Large intestine (tissue), 3 donors: ENCODE measurements at regions not wholly inside any gene's neighbourhood (a gene's known extent, or its start where the extent isn't known, plus 50 kb on each side); places are given as distances from the start of the nearest gene placed in this dataset.
"Not testable (repeated sequence)": the region's sequence is repeated elsewhere in the genome, so short reads cannot be mapped to it uniquely, and the experiment has no call there.

ENCODE experiments used
- DNase-seq, 2 donors: peaks; one replicate each; pipeline versions ENCODE4 v3.0.0 to v3.0.0-alpha.2; 2013
- H3K27ac ChIP-seq: one replicate; pipeline ENCODE4 v1.5.1; 2013; ENCODE audit warnings: low read length
- H3K27me3 ChIP-seq: 2 replicates; pipeline ENCODE4 v1.6.1; 2013; ENCODE audit warnings: low read length; ENCODE audit not compliant: control insufficient read depth, insufficient read depth
- H3K36me3 ChIP-seq: 2 replicates; pipeline ENCODE4 v1.6.1; 2013; ENCODE audit warnings: low read length; ENCODE audit not compliant: control insufficient read depth, insufficient read depth
- H3K4me1 ChIP-seq: one replicate; pipeline ENCODE4 v1.6.1; 2013; ENCODE audit warnings: low read length; ENCODE audit not compliant: control insufficient read depth, insufficient read depth
- H3K4me3 ChIP-seq: one replicate; pipeline ENCODE4 v1.5.1; 2013; ENCODE audit warnings: low read length
- H3K9me3 ChIP-seq: one replicate; pipeline ENCODE4 v1.6.1; 2013; ENCODE audit warnings: mild to moderate bottlenecking, low read depth, low read length, moderate library complexity; ENCODE audit not compliant: control insufficient read depth
- WGBS: methylation state at CpG from one replicate; pipeline ENCODE4 v1.1.5; 2013; ENCODE audit warnings: low lambda C conversion rate; ENCODE audit not compliant: insufficient coverage; 5-methylcytosine and 5-hydroxymethylcytosine counted together

GRCh38 chr10:129055986-129056385 lies 411.1 kb upstream of the MGMT start:
- Histone ChIP-seq H3K4me3 (no peak overlapping the region), H3K4me1 (no peaks in the 10 kb centered on the region), H3K9me3 (no peaks in the 10 kb centered on the region), H3K36me3 (no peaks in the 10 kb centered on the region), H3K27me3 (no peaks in the 10 kb centered on the region), H3K27ac (no peak overlapping the region)
- no peak for DNase-seq
- 80% methylated on average over 1 of the region's 17 CpGs for WGBS

GRCh38 chr10:129056734-129057689 lies 410.0 kb upstream of the MGMT start:
- H3K27ac ChIP-seq: no peak overlapping the region
- H3K4me1 ChIP-seq: no peaks in the 10 kb centered on the region
- no peak for DNase-seq
- H3K36me3 ChIP-seq: no peaks in the 10 kb centered on the region
- H3K9me3 ChIP-seq: no peaks in the 10 kb centered on the region
- WGBS: no CpG with 5 or more reads among the region's 25 CpGs
- no peak overlapping the region for H3K4me3 ChIP-seq
- H3K27me3 ChIP-seq: no peaks in the 10 kb centered on the region

- WGBS: no CpG with 5 or more reads among the region's 15 CpGs
- H3K9me3 ChIP-seq: no peaks in the 10 kb centered on the region
- no peak for DNase-seq
- no peak overlapping the region for H3K4me3 ChIP-seq
- no peaks in the 10 kb centered on the region for H3K27me3 ChIP-seq
- H3K36me3 ChIP-seq: no peaks in the 10 kb centered on the region
- H3K4me1 ChIP-seq: no peaks in the 10 kb centered on the region
- no peak overlapping the region for H3K27ac ChIP-seq
Measured at GRCh38 chr10:129057856-129058663, 409.0 kb upstream of the MGMT start.

- no peaks in the 10 kb centered on the region for H3K27me3 ChIP-seq
- no peaks in the 10 kb centered on the region for H3K9me3 ChIP-seq
- no peaks in the 10 kb centered on the region for H3K4me1 ChIP-seq
- H3K4me3 ChIP-seq: no peak overlapping the region
- DNase-seq: no peak
- H3K27ac ChIP-seq: no peak overlapping the region
- no peaks in the 10 kb centered on the region for H3K36me3 ChIP-seq
- no CpG with 5 or more reads among the region's 9 CpGs for WGBS
Measured at GRCh38 chr10:129058664-129059155, 408.3 kb upstream of the MGMT start.

GRCh38 chr10:129059977-129060376 lies 407.1 kb upstream of the MGMT start:
- no CpG with 5 or more reads among the region's 9 CpGs for WGBS
- Histone ChIP-seq H3K9me3 (no peaks in the 10 kb centered on the region), H3K27me3 (no peaks in the 10 kb centered on the region), H3K4me1 (no peaks in the 10 kb centered on the region), H3K27ac (no peak overlapping the region), H3K36me3 (no peaks in the 10 kb centered on the region), H3K4me3 (no peak overlapping the region)
- DNase-seq: no peak

GRCh38 chr10:129063212-129063611 lies 403.8 kb upstream of the MGMT start:
- H3K4me1 ChIP-seq: no peaks in the 10 kb centered on the region
- no peak overlapping the region for H3K27ac ChIP-seq
- no CpG with 5 or more reads among the region's 4 CpGs for WGBS
- no peaks in the 10 kb centered on the region for H3K27me3 ChIP-seq
- no peak for DNase-seq
- no peaks in the 10 kb centered on the region for H3K36me3 ChIP-seq
- no peak overlapping the region for H3K4me3 ChIP-seq
- no peaks in the 10 kb centered on the region for H3K9me3 ChIP-seq

GRCh38 chr10:129063877-129064276 lies 403.2 kb upstream of the MGMT start:
- Histone ChIP-seq H3K9me3 (no peaks in the 10 kb centered on the region), H3K27me3 (no peaks in the 10 kb centered on the region), H3K4me3 (no peak overlapping the region), H3K36me3 (no peaks in the 10 kb centered on the region), H3K27ac (no peak overlapping the region), H3K4me1 (no peaks in the 10 kb centered on the region)
- WGBS: 62% methylated on average over 2 of the region's 5 CpGs
- DNase-seq: no peak

- H3K27me3 ChIP-seq, H3K4me1 ChIP-seq, H3K36me3 ChIP-seq, H3K27ac ChIP-seq, H3K9me3 ChIP-seq, DNase-seq, H3K4me3 ChIP-seq: not testable (repeated sequence)
- WGBS: 100% methylated on average over 2 of the region's 4 CpGs
Measured at GRCh38 chr10:129066529-129066928, 400.5 kb upstream of the MGMT start.

GRCh38 chr10:129071411-129071810 lies 395.6 kb upstream of the MGMT start:
- not testable (repeated sequence) for H3K27ac ChIP-seq, H3K4me3 ChIP-seq, H3K27me3 ChIP-seq, H3K9me3 ChIP-seq, H3K36me3 ChIP-seq, H3K4me1 ChIP-seq, DNase-seq
- WGBS: no CpG with 5 or more reads among the region's 29 CpGs

- no peak for DNase-seq
- Histone ChIP-seq H3K9me3 (peaks cover 11% of the 10 kb centered on the region), H3K4me3 (no peak overlapping the region), H3K27ac (no peak overlapping the region), H3K4me1 (no peaks in the 10 kb centered on the region), H3K27me3 (no peaks in the 10 kb centered on the region), H3K36me3 (no peaks in the 10 kb centered on the region)
- no CpG with 5 or more reads among the region's 3 CpGs for WGBS
Measured at GRCh38 chr10:129074939-129075338, 392.1 kb upstream of the MGMT start.
